IgD-negative memory B cell (primary cell): ENCODE measurements at regions not wholly inside any gene's neighbourhood (a gene's known extent, or its start where the extent isn't known, plus 50 kb on each side); places are given as distances from the start of the nearest gene placed in this dataset.

Experiments
- H3K27ac Mint-ChIP-seq, 3 donors: one replicate each; pipeline ENCODE4 v1.8.0; 2020 to 2022; ENCODE audit warnings: mild to moderate bottlenecking in 3 of 3, mixed read lengths in 3 of 3, moderate library complexity in 1 of 3
- H3K27me3 Mint-ChIP-seq: one replicate; pipeline ENCODE4 v1.8.0; 2021; ENCODE audit warnings: mixed read lengths
- H3K36me3 Mint-ChIP-seq: one replicate; pipeline ENCODE4 v1.8.0; 2020; ENCODE audit warnings: mild to moderate bottlenecking, mixed read lengths
- H3K4me1 Mint-ChIP-seq, 3 donors: one replicate each; pipeline ENCODE4 v1.8.0; 2020 to 2022; ENCODE audit warnings: mixed read lengths in 3 of 3, mild to moderate bottlenecking in 1 of 3
- H3K4me3 Mint-ChIP-seq, 4 donors: one replicate each; pipeline ENCODE4 v1.8.0; 2020 to 2022; ENCODE audit warnings: mild to moderate bottlenecking in 4 of 4, mixed read lengths in 4 of 4, moderate library complexity in 3 of 4
- H3K9me3 Mint-ChIP-seq, 3 donors: one replicate each; pipeline ENCODE4 v1.8.0; 2020 to 2021; ENCODE audit warnings: mixed read lengths in 3 of 3, mild to moderate bottlenecking in 1 of 3

DNA sequence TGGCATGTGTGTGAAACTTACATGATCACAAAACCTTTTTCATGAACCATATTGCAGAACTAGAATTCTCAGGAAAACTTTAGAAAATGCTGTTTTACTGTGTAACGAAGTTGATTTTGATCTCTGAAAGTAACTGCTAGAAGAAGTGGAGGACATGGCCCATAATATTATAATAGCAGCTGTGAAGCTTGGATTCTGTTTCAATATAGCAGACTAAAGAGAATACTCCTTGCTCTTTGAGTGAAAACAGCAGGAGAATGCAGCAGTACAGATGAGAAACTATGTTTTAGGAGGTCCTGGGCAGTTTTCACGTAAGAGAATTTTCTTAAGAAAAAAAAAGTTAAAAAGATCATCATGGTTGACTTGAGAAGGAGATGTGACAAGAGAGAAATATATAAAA is 76.7 kb upstream of the POU2AF2 start:
- Mint-ChIP-seq H3K4me1 (no peaks in the 10 kb centered on the region), H3K9me3 (peaks cover 0 to 2% (median 0%) of the 10 kb centered on the region in 3 donors), H3K27ac (no peak overlapping the region), H3K36me3 (peaks cover 3% of the 10 kb centered on the region), H3K27me3 (no peaks in the 10 kb centered on the region), H3K4me3 (no peak overlapping the region)

DNA sequence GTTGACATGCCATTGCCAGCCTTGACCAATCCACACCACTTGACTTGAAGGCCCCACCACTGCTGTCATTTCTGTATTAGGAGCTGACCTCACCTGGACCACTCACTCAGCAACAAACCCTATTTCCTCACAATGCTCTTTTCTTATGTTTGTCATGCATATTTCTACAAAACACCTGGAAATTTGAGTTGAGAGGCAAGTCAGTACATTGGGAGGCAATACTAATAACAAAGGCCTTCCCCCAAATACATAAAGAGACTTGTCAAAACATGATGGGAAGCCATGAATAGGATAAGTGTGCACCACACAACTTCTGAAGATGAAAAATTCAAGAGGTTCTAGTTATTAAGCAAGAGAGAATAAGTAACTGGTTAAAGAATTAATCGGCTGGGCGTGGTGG is 77.9 kb upstream of the POU2AF2 start:
- Mint-ChIP-seq H3K27me3 (no peaks in the 10 kb centered on the region), H3K27ac (no peak overlapping the region), H3K36me3 (peaks cover 1% of the 10 kb centered on the region), H3K4me1 (no peaks in the 10 kb centered on the region), H3K4me3 (no peak overlapping the region), H3K9me3 (peaks cover 0 to 2% (median 0%) of the 10 kb centered on the region in 3 donors)

DNA sequence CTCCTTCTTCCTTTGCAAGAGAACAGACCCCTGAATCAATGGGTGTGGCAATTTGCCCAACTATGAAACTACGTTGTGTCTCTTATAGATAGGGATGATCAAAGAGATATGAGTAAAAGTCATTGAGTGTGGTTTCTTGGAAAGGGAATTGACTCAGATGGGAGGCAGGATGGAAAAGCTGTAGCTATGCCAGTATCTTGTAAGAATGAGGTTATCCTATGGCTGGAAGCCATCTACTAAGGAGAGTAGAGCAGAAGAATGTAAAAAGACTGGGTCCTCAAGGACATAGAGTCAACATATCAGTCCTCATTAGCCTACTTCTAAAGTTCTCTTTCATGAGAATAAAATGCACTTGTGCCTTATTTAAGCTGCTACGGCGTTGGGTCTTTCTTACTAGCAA is 78.9 kb upstream of the POU2AF2 start:
- Mint-ChIP-seq H3K4me3 (no peak overlapping the region), H3K9me3 (peaks cover 0 to 2% (median 0%) of the 10 kb centered on the region in 3 donors), H3K36me3 (peaks cover 1% of the 10 kb centered on the region), H3K27ac (no peak overlapping the region), H3K4me1 (no peaks in the 10 kb centered on the region), H3K27me3 (no peaks in the 10 kb centered on the region)

DNA sequence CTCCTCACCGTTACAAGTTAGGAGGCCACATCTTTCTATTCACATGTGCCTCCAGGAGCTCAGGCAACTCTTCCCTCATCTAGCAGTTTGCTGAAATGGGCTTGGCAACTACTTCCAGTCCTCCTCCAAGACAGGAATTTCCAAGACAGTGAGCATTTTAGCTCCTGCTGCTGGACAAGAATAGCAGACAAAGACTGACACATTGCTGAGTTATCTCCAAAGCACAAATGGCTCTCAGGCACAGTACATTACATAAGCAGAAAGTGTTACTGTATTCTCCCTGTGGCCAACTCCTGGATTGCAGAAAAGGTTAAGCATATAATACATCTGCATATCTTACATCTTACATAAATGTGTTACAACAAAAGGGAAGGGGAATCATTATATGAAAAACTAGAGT is 83.2 kb upstream of the POU2AF2 start:
- H3K4me1 Mint-ChIP-seq: no peaks in the 10 kb centered on the region
- H3K27ac Mint-ChIP-seq: no peak overlapping the region
- no peak overlapping the region for H3K4me3 Mint-ChIP-seq
- peaks cover 0 to 2% (median 0%) of the 10 kb centered on the region in 3 donors for H3K9me3 Mint-ChIP-seq
- peaks cover 2% of the 10 kb centered on the region for H3K36me3 Mint-ChIP-seq
- no peaks in the 10 kb centered on the region for H3K27me3 Mint-ChIP-seq

DNA sequence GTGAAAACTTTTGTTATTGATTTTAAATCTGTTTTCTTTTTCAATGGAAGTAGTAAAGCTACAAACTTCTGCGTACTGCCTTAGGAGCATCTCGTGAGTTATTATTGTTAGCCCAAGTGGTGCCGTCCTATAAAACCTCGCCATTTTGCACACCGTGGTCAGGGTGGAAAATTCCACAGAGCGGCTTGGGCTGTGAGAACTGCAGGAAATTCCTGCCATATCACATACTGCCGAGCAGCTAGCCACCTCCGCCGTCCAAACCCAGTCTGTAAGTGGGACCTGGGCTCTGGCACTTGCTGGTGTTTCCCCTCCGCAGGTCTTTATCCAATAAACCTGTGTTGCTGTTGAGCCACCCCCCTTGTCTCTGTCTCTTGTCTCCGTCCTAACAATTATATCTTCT is 88.0 kb upstream of the POU2AF2 start:
- H3K4me1 Mint-ChIP-seq: peaks cover 0 to 8% (median 4%) of the 10 kb centered on the region in 3 donors
- no peak overlapping the region for H3K27ac Mint-ChIP-seq
- peaks cover 2% of the 10 kb centered on the region for H3K36me3 Mint-ChIP-seq
- H3K4me3 Mint-ChIP-seq: no peak overlapping the region
- no peaks in the 10 kb centered on the region for H3K9me3 Mint-ChIP-seq
- no peaks in the 10 kb centered on the region for H3K27me3 Mint-ChIP-seq

DNA sequence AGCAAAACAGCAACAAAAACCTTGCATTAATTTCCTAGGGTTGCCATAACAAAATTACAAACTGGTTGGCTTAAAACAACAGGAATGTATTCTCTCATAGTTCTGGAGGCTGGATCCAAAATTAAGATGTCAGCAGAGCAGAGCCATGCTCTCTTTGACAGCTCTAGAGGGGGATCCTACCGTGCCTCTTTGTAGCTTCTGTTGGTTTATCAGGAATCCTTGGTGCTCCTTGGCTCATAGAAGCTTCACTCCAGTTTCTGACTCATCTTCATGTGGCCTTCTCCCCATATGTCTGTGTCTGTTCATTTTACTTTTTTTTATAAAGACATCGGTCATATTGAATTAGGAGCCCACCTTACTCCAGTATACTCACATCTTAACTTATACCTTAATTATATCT is 90.5 kb upstream of the POU2AF2 start:
- peaks cover 0 to 8% (median 4%) of the 10 kb centered on the region in 3 donors for H3K4me1 Mint-ChIP-seq
- H3K27ac Mint-ChIP-seq: no peak overlapping the region
- H3K9me3 Mint-ChIP-seq: no peaks in the 10 kb centered on the region
- no peaks in the 10 kb centered on the region for H3K36me3 Mint-ChIP-seq
- H3K27me3 Mint-ChIP-seq: no peaks in the 10 kb centered on the region
- H3K4me3 Mint-ChIP-seq: no peak overlapping the region

DNA sequence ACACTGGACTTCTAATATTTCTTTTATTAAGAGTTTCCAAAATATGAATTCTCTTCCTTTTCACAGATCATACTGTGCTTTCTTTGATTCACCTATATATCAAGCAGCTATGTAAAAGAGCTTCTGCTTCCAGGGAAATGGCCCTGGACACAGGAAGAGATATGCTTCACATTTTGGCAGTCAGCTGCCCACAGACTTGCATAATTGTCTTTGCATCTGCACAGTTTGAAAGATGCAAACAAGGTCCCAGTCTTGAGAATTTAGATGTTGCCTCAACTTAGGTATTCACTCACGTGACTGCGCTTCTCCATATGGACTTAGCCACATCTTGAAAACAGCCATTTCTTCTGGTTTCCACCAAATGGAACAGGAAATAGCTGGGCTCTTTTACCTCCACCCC is 92.3 kb upstream of the POU2AF2 start:
- peak overlapping the region in 1 of 4 donors; percentile 29 for H3K4me3 Mint-ChIP-seq
- no peak overlapping the region for H3K27ac Mint-ChIP-seq
- no peaks in the 10 kb centered on the region for H3K36me3 Mint-ChIP-seq
- no peaks in the 10 kb centered on the region for H3K9me3 Mint-ChIP-seq
- H3K27me3 Mint-ChIP-seq: no peaks in the 10 kb centered on the region
- peaks cover 0 to 8% (median 4%) of the 10 kb centered on the region in 3 donors for H3K4me1 Mint-ChIP-seq

DNA sequence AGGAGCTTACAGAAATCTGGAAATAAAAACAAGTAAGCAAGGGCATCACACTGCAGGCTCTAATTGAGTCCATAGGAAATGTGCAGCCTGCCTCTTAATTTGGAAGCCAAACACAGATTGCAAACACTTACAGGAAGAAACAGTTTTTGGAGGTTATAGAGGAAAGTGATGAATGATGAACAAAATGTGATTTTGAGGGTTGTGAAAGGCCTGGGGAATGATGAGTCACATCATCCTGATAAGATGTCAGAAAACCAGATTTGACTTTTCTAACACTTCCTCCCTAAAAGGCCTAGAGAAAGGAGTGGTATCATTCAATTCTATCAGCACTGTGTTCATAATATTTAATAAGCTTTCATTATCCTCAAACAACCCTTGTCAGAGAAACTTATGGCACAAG is 96.6 kb upstream of the POU2AF2 start:
- Mint-ChIP-seq H3K4me3 (no peak overlapping the region), H3K27ac (no peak overlapping the region), H3K9me3 (no peaks in the 10 kb centered on the region)

DNA sequence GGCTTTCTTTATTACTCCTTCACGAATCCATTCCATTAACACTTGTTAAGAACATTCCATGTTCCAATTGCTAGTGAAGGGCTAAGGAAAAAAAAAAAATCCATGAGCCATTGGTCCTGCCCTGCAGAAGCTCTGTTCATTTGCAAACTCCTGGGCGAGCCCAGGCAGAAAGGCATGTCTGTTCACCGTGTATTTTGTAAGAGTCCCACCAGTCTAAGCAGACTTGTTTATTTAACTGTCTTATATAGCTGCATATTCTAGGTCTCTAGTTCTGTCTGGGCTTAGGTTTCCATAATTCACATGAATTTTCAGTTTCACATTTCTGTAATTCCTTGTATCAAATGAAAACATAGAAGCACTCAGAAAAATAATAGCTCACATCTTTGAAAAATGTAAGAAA is 97.4 kb upstream of the POU2AF2 start:
- Mint-ChIP-seq H3K4me3 (no peak overlapping the region), H3K36me3 (no peaks in the 10 kb centered on the region)

More for the DNA sequence above, 96.6 kb upstream of the POU2AF2 start:
- Mint-ChIP-seq H3K4me1 (peaks cover 0 to 6% (median 2%) of the 10 kb centered on the region in 3 donors), H3K36me3 (no peaks in the 10 kb centered on the region), H3K27me3 (no peaks in the 10 kb centered on the region)

DNA sequence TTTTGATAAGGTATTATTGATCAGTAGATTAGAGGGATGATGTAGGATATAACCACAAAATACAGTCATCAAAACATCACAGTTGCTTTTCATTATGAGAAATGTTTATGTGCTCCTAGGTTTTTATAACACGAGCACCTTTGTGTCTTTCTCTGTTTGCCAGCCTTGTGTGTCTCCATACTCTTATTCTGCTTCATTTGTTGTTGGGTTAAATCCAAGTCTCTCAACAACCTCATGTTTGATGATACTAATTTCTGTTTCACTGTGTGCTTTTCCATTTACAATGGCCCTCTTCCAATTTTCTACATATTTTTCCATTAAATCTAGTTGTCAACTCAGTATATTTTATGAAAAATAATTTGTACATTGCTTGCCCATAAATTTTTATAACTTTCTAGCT is 107.7 kb upstream of the POU2AF2 start:
- Mint-ChIP-seq H3K4me1 (peaks cover 0 to 9% (median 4%) of the 10 kb centered on the region in 3 donors), H3K9me3 (no peaks in the 10 kb centered on the region), H3K4me3 (no peak overlapping the region), H3K27me3 (peaks cover 2% of the 10 kb centered on the region), H3K27ac (no peak overlapping the region), H3K36me3 (peaks cover 1% of the 10 kb centered on the region)

More for the DNA sequence above, 97.4 kb upstream of the POU2AF2 start:
- Mint-ChIP-seq H3K27ac (no peak overlapping the region), H3K27me3 (no peaks in the 10 kb centered on the region), H3K9me3 (no peaks in the 10 kb centered on the region), H3K4me1 (no peaks in the 10 kb centered on the region)

DNA sequence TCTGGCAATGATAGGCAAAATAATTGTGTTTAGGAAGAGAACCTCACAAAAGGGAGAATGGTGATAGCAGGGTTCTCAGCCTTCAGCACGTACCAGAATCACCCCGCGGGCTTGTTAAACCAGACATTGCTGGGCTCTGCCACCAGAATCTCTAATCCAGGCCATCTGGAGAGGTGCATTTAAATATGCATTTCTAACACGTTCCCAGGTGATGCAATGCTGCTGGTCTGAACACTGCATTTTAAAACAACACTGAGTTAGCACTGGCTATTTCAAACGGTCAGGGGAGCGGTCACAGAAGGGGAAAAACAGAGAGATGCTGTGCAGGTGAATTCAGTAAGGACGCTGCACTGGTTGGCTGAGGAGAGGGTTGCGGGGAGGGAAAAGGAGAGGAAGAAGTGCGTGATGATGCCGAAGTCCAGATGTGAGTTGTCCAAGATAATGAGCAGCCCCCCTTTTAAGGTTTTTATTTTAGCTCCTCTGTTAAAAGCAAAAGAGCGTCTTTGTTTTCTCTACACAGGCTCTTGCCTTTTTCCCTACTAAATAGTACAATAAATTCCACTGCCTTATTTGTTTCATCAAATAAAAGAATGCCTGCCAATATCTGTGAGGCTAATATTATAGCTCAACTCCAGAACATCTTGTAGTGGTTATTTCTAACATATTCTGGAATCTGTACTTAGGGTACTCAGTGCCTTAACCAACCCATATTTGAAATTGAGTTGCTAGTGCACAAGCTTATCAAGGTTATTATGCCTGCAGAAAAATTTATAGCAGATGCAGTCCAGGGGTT is 109.6 kb upstream of the POU2AF2 start:
- H3K27me3 Mint-ChIP-seq: peaks cover 2% of the 10 kb centered on the region
- peaks cover 1% of the 10 kb centered on the region for H3K36me3 Mint-ChIP-seq
- no peak overlapping the region for H3K27ac Mint-ChIP-seq

DNA sequence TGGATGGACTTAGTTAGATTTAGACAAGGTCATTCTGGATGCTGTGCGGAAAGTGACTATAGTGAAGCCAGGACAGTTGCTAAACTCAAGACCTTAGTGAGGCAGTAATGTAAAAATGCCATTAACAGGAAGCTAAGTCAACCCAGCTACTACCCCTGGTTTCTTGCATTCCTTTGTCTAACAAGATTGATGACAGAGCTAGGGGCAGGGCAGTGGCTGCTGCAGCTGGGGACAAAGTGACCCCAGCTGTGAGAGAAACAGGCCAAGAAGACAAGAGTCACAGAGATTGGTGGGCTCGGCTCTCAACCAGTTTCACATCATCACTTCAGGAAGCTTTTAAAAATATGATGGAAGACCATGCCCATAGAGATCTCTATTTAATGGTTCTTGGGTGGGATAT is 110.4 kb upstream of the POU2AF2 start:
- H3K27ac Mint-ChIP-seq: no peak overlapping the region
- peaks cover 0 to 7% (median 4%) of the 10 kb centered on the region in 3 donors for H3K4me1 Mint-ChIP-seq
- H3K9me3 Mint-ChIP-seq: peaks cover 0 to 4% (median 2%) of the 10 kb centered on the region in 3 donors
- H3K4me3 Mint-ChIP-seq: no peak overlapping the region
- peaks cover 2% of the 10 kb centered on the region for H3K27me3 Mint-ChIP-seq
- peaks cover 1% of the 10 kb centered on the region for H3K36me3 Mint-ChIP-seq

More for the DNA sequence above, 109.6 kb upstream of the POU2AF2 start:
- H3K4me3 Mint-ChIP-seq: no peak overlapping the region
- peaks cover 0 to 4% (median 2%) of the 10 kb centered on the region in 3 donors for H3K9me3 Mint-ChIP-seq
- peaks cover 0 to 7% (median 4%) of the 10 kb centered on the region in 3 donors for H3K4me1 Mint-ChIP-seq

DNA sequence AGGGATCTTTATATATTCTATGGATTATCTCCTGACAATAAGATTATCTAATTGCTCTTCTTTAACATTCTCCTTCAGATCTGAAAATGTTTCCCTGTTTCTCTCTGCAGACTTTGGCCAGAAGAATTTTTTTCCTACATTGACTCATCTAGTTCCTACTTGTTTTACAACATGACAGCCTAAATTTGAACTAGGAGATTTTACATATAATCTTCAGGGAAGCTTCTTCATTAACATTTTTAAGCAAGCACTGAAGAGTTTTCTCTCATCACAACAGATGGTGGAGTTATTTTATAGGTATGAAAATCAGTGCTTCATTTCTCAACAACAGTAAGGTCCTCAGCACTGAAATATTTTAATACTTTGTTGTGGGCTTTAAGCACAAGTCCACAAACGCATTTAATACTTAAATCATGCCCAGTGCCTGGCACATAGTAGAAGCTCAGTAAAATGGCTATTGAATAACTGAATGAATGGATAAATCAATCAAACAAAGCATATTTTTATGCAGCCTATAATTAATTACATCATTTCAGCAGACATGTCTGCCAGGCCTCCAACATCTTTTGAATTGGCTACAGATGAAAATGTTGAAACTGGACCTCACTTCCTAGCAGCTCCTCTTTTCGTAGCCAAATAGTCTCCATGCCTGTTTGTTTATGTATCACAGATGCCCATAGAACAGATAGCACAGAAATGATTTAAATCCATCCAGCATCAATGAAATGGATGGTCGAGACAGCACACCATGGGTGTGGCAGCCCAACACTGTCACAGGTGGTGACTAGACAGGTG is 117.3 kb upstream of the POU2AF2 start:
- no peaks in the 10 kb centered on the region for H3K36me3 Mint-ChIP-seq
- peak overlapping the region in 1 of 3 donors; percentile 1 for H3K27ac Mint-ChIP-seq
- H3K27me3 Mint-ChIP-seq: no peaks in the 10 kb centered on the region
- no peak overlapping the region for H3K4me3 Mint-ChIP-seq
- H3K4me1 Mint-ChIP-seq: peaks cover 8 to 15% (median 11%) of the 10 kb centered on the region in 3 donors
- H3K9me3 Mint-ChIP-seq: peaks cover 0 to 4% (median 2%) of the 10 kb centered on the region in 3 donors

DNA sequence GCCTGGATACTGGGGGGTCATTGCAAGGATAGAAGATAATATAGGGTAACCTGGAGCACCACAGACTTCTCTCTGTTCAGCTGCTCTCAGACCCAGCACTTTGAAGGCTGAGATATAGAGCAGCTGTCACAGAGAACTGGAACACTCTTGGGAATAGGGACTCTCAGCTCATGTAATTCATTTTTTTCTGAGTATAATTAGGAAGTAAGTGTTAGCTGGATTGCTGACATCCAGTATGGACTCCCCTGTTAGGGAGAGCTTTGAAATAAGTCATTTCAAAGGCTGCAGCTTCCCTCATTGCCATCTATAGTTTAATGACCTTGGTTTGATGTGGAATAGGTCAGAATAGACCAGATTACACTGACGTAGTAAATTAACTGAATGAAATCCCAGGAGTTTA is 120.8 kb upstream of the POU2AF2 start:
- H3K4me3 Mint-ChIP-seq: peak overlapping the region in 1 of 4 donors; percentile 49
- no peaks in the 10 kb centered on the region for H3K36me3 Mint-ChIP-seq
- no peak overlapping the region for H3K27ac Mint-ChIP-seq
- peaks cover 10 to 16% (median 15%) of the 10 kb centered on the region in 3 donors for H3K4me1 Mint-ChIP-seq
- H3K27me3 Mint-ChIP-seq: no peaks in the 10 kb centered on the region
- no peaks in the 10 kb centered on the region for H3K9me3 Mint-ChIP-seq
